ENCODE measurements at regions not wholly inside any gene's neighbourhood (a gene's known extent, or its start where the extent isn't known, plus 50 kb on each side); places are given as distances from the start of the nearest gene placed in this dataset.

DNA sequence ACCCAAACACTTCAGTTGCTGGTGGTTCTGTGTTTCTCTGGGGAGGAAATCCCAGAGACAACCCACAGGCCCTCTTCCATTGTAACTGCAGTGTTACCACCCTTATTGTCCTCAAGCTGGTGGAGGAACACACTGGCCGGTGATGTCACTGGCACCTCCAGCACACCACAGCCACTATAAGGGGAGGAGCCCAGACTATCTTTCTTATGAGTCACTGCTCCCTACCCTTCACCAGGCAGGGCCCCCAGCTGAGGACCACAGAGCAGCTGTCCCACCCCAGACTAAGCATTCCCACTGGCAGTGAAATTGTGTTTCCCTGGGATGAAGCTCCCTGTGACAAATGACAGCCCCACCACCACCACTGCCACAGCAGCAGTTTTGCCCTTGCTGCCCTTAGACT is 171.8 kb upstream of the FGF16 start:
- TF ChIP-seq, protein P1, sequence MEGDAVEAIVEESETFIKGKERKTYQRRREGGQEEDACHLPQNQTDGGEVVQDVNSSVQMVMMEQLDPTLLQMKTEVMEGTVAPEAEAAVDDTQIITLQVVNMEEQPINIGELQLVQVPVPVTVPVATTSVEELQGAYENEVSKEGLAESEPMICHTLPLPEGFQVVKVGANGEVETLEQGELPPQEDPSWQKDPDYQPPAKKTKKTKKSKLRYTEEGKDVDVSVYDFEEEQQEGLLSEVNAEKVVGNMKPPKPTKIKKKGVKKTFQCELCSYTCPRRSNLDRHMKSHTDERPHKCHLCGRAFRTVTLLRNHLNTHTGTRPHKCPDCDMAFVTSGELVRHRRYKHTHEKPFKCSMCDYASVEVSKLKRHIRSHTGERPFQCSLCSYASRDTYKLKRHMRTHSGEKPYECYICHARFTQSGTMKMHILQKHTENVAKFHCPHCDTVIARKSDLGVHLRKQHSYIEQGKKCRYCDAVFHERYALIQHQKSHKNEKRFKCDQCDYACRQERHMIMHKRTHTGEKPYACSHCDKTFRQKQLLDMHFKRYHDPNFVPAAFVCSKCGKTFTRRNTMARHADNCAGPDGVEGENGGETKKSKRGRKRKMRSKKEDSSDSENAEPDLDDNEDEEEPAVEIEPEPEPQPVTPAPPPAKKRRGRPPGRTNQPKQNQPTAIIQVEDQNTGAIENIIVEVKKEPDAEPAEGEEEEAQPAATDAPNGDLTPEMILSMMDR (IDR thresholded peaks at IDR 0.05 in 4 of 5, conservative IDR thresholded peaks at IDR 0.05 in 1 of 5), result no peak
- TF ChIP-seq POLR2A (IDR thresholded peaks at IDR 0.05), result no peak
